ENCODE measurements at regions not wholly inside any gene's neighbourhood (a gene's known extent, or its start where the extent isn't known, plus 50 kb on each side); places are given as distances from the start of the nearest gene placed in this dataset.

- TF ChIP-seq STAT1 (IDR thresholded peaks at IDR 0.05; ENCODE audit: unreplicated experiment) (no peak), POLR2AphosphoS5 (IDR thresholded peaks at IDR 0.05; ENCODE audit: low read depth) (no peak), ETS1 (IDR thresholded peaks at IDR 0.05) (no peak), CREB1 (CRISPR knock-in tag; IDR thresholded peaks at IDR 0.05; ENCODE audit: low read depth) (no peak), CTCF (conservative IDR thresholded peaks at IDR 0.05; ENCODE audit: low read depth in 2 of 2) (peak; percentile 12 to 39; a peak in 2 of 4 replicates), EZH2phosphoT487 (IDR thresholded peaks at IDR 0.05; ENCODE audit: unreplicated experiment) (no peak), JUNB (IDR thresholded peaks at IDR 0.05; ENCODE audit: unreplicated experiment) (no peak), REST (IDR thresholded peaks at IDR 0.05; ENCODE audit: unreplicated experiment) (no peak)
Observed at GRCh38 chr13:89361909-89362308, 1690.7 kb downstream of the SLITRK5 start.

Measured in GM23338 (cell line).